ENCODE measurements at regions not wholly inside any gene's neighbourhood (a gene's known extent, or its start where the extent isn't known, plus 50 kb on each side); places are given as distances from the start of the nearest gene placed in this dataset.

- ChIA-PET POLR2A (no interaction called here), CTCF (interaction anchor here (1.1 kb wide), 2 partner anchors 9 to 53 kb away, joined by 3 to 5 read pairs; no protein-coding TSS in a partner anchor)
- no peaks in the 10 kb centered on the region for H3K27me3 ChIP-seq (ENCODE audit: insufficient read depth)
- H3K9ac ChIP-seq: no peak overlapping the region
- no peak overlapping the region for H3K4me2 ChIP-seq
- no peaks in the 10 kb centered on the region for H4K20me1 ChIP-seq (ENCODE audit: insufficient read depth)
- TF ChIP-seq MXI1 (IDR thresholded peaks at IDR 0.05; ENCODE audit: low read depth, low read length) (no peak), TCF12 (IDR thresholded peaks at IDR 0.05) (no peak), MEF2A (IDR thresholded peaks at IDR 0.05; ENCODE audit: borderline replicate concordance, low read depth) (no peak), RFX5 (IDR thresholded peaks at IDR 0.05; ENCODE audit: low read length) (no peak), REST (IDR thresholded peaks at IDR 0.05; ENCODE audit: low read depth, low read length) (no peak), PBX3 (IDR thresholded peaks at IDR 0.05) (no peak), FOXJ3 (CRISPR knock-in tag; IDR thresholded peaks at IDR 0.05) (no peak), JUND (IDR thresholded peaks at IDR 0.05) (no peak), CTCF (IDR thresholded peaks at IDR 0.05) (no peak), FOXM1 (IDR thresholded peaks at IDR 0.05; ENCODE audit: low read depth) (no peak), NFIC (IDR thresholded peaks at IDR 0.05; ENCODE audit: borderline replicate concordance) (no peak), NRF1 (IDR thresholded peaks at IDR 0.05; ENCODE audit: low read depth, low read length) (no peak), USF1 (IDR thresholded peaks at IDR 0.05; ENCODE audit: borderline replicate concordance, low read depth) (no peak), TAF1 (IDR thresholded peaks at IDR 0.05; ENCODE audit: borderline replicate concordance, low read depth, low read length) (no peak), POLR2AphosphoS5 (IDR thresholded peaks at IDR 0.05; ENCODE audit: low read depth, low read length) (no peak), RXRA (IDR thresholded peaks at IDR 0.05; ENCODE audit: borderline replicate concordance, low read depth) (no peak), EZH2phosphoT487 (IDR thresholded peaks at IDR 0.05; ENCODE audit: borderline replicate concordance, low read depth) (no peak), TEAD4 (IDR thresholded peaks at IDR 0.05; ENCODE audit: borderline replicate concordance, insufficient read depth) (no peak), SIN3A (IDR thresholded peaks at IDR 0.05; ENCODE audit: borderline replicate concordance, low read depth, low read length) (no peak), ELF1 (IDR thresholded peaks at IDR 0.05) (no peak)
- no peaks in the 10 kb centered on the region; a peak in 1 of 4 replicates for H3K4me1 ChIP-seq (ENCODE audit: control insufficient read depth in 1 of 2, insufficient read depth in 2 of 2, low read depth in 1 of 2, low read length in 1 of 2)
- no peaks in the 10 kb centered on the region for H3K9me2 ChIP-seq
- no peaks in the 10 kb centered on the region for H3K79me2 ChIP-seq (ENCODE audit: insufficient read depth)
- H3F3A ChIP-seq (replicated peaks; ENCODE audit: insufficient read depth): no peaks in the 10 kb centered on the region
- no peak overlapping the region for H3K4me3 ChIP-seq (ENCODE audit: low read depth in 2 of 2, low read length in 1 of 2)
- DNase-seq: no peak
- no peaks in the 10 kb centered on the region for H3K9me3 ChIP-seq
- H2AFZ ChIP-seq (ENCODE audit: low read depth): no peak overlapping the region
- no peak overlapping the region for H3K27ac ChIP-seq (ENCODE audit: low read depth in 2 of 2, low read length in 1 of 2)
- H3K36me3 ChIP-seq (replicated peaks in 1 of 2; ENCODE audit: control insufficient read depth in 1 of 2, insufficient read depth in 2 of 2, low read length in 1 of 2): no peaks in the 10 kb centered on the region
These were observed 342.4 kb downstream of the TNS1 start for GRCh38 chr2:217660423-217660822.
